SK-N-SH (cell line): ENCODE measurements at regions not wholly inside any gene's neighbourhood (a gene's known extent, or its start where the extent isn't known, plus 50 kb on each side); places are given as distances from the start of the nearest gene placed in this dataset.

Source experiments
- ELF1 ChIP-seq: IDR thresholded peaks from 2 replicates; pipeline ENCODE4 v1.4.0; 2012
- GABPA ChIP-seq: IDR thresholded peaks from 2 replicates; pipeline ENCODE4 v1.4.0; 2012; ENCODE audit warnings: low read depth, mild to moderate bottlenecking
- POLR2AphosphoS5 ChIP-seq: IDR thresholded peaks from 2 replicates; pipeline ENCODE4 v1.6.1; 2012; ENCODE audit warnings: low read depth, low read length
- RXRA ChIP-seq: IDR thresholded peaks from 2 replicates; pipeline ENCODE4 v1.4.0; 2012; ENCODE audit warnings: low read depth, mild to moderate bottlenecking, borderline replicate concordance
- SIN3A ChIP-seq: IDR thresholded peaks from 2 replicates; pipeline ENCODE4 v1.6.1; 2012; ENCODE audit warnings: low read depth, mild to moderate bottlenecking, low read length, moderate library complexity, borderline replicate concordance
- TAF1 ChIP-seq: IDR thresholded peaks from 2 replicates; pipeline ENCODE4 v1.6.1; 2012; ENCODE audit warnings: low read depth, mild to moderate bottlenecking, low read length, moderate library complexity, borderline replicate concordance
- TF ChIP-seq, protein P1 (sequence below): fragments of 200-600 bp; sonication (generic); IDR thresholded peaks from 2 replicates; pipeline ENCODE4 v1.6.1; 2017; ENCODE audit warnings: antibody characterized with exemption, mild to moderate bottlenecking, moderate library complexity
- TF ChIP-seq, protein P2 (sequence below): IDR thresholded peaks from 2 replicates; pipeline ENCODE4 v1.4.0; 2012; ENCODE audit warnings: low read depth
- TF ChIP-seq, protein P3 (sequence below): IDR thresholded peaks from 2 replicates; pipeline ENCODE4 v1.4.0; 2012; ENCODE audit warnings: low read depth, borderline replicate concordance

DNA sequence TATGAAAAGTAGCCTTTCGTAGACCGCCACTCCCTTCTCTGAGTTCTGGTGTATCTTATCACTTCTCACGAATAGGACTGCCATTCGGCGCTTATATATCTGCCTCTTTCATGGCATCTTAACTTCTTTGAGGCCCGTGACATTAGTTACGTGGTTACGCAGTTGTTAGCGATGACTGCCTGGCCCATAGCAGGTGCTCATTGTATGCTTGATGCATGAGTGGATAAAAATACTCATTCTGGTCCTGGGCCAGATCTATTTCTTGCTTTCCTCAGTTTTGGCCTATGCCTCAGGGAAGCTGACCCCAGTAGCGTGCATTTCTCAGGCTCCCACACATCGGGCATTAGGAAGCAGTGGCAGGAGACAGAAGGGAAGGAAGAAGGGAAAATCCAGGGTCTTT is 60.7 kb upstream of the PITX2 start:
- TF ChIP-seq, protein P1, sequence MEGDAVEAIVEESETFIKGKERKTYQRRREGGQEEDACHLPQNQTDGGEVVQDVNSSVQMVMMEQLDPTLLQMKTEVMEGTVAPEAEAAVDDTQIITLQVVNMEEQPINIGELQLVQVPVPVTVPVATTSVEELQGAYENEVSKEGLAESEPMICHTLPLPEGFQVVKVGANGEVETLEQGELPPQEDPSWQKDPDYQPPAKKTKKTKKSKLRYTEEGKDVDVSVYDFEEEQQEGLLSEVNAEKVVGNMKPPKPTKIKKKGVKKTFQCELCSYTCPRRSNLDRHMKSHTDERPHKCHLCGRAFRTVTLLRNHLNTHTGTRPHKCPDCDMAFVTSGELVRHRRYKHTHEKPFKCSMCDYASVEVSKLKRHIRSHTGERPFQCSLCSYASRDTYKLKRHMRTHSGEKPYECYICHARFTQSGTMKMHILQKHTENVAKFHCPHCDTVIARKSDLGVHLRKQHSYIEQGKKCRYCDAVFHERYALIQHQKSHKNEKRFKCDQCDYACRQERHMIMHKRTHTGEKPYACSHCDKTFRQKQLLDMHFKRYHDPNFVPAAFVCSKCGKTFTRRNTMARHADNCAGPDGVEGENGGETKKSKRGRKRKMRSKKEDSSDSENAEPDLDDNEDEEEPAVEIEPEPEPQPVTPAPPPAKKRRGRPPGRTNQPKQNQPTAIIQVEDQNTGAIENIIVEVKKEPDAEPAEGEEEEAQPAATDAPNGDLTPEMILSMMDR = no peak
- TF ChIP-seq SIN3A = no peak
- TF ChIP-seq, protein P2, sequence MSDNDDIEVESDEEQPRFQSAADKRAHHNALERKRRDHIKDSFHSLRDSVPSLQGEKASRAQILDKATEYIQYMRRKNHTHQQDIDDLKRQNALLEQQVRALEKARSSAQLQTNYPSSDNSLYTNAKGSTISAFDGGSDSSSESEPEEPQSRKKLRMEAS = no peak
- TF ChIP-seq POLR2AphosphoS5 = no peak
- no peak for TF ChIP-seq GABPA
- TF ChIP-seq RXRA = no peak
- no peak for TF ChIP-seq ELF1
- TF ChIP-seq, protein P3, sequence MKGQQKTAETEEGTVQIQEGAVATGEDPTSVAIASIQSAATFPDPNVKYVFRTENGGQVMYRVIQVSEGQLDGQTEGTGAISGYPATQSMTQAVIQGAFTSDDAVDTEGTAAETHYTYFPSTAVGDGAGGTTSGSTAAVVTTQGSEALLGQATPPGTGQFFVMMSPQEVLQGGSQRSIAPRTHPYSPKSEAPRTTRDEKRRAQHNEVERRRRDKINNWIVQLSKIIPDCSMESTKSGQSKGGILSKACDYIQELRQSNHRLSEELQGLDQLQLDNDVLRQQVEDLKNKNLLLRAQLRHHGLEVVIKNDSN = no peak
- no peak for TF ChIP-seq TAF1
